Astrocyte (in vitro differentiated cells and primary cell): ENCODE measurements at regions not wholly inside any gene's neighbourhood (a gene's known extent, or its start where the extent isn't known, plus 50 kb on each side); places are given as distances from the start of the nearest gene placed in this dataset.
A peak's percentile ranks its signal among the peaks of the same experiment; 100 is the strongest.
"Not testable (repeated sequence)": the region's sequence is repeated elsewhere in the genome, so short reads cannot be mapped to it uniquely, and the experiment has no call there.

Source experiments
- DNase-seq: peaks from one replicate; pipeline ENCODE4 v3.0.0-alpha.2; 2010; ENCODE audit warnings: low read depth
- FAIRE-seq: peaks from 2 replicates; lab custom pipeline; 2011; peaks lifted over from hg19 to GRCh38; lab: Jason Lieb, UNC
- H2AFZ ChIP-seq: 2 replicates; pipeline ENCODE4 v1.6.0; 2012; ENCODE audit warnings: low read depth, low read length, inconsistent platforms
- H3K27ac ChIP-seq: 2 replicates; pipeline ENCODE4 v1.5.1; 2011; ENCODE audit warnings: low read depth, low read length, inconsistent platforms
- H3K27me3 ChIP-seq: 2 replicates; pipeline ENCODE4 v1.6.0; 2011; ENCODE audit warnings: low read length, inconsistent platforms; ENCODE audit not compliant: insufficient read depth
- H3K36me3 ChIP-seq: 2 replicates; pipeline ENCODE4 v1.5.1; 2011; ENCODE audit warnings: low read length, inconsistent platforms; ENCODE audit not compliant: insufficient read depth
- H3K4me1 ChIP-seq: 2 replicates; pipeline ENCODE4 v1.5.1; 2011; ENCODE audit warnings: low read length, inconsistent platforms; ENCODE audit not compliant: insufficient read depth
- H3K4me2 ChIP-seq: 2 replicates; pipeline ENCODE4 v1.6.0; 2012; ENCODE audit warnings: low read length, inconsistent platforms
- H3K4me3 ChIP-seq: 2 replicates; pipeline ENCODE4 v1.5.1; 2011; ENCODE audit warnings: low read depth, mild to moderate bottlenecking, low read length, inconsistent platforms; ENCODE audit not compliant: insufficient read depth
- H3K79me2 ChIP-seq: 2 replicates; pipeline ENCODE4 v1.6.0; 2012; ENCODE audit warnings: mild to moderate bottlenecking, low read length, inconsistent platforms; ENCODE audit not compliant: insufficient read depth
- H3K9ac ChIP-seq: 2 replicates; pipeline ENCODE4 v1.6.0; 2012; ENCODE audit warnings: mild to moderate bottlenecking, low read length, inconsistent platforms
- H3K9me3 ChIP-seq: 2 replicates; pipeline ENCODE4 v1.5.1; 2012; ENCODE audit warnings: low read depth, mild to moderate bottlenecking, low read length, inconsistent platforms; ENCODE audit not compliant: insufficient read depth
- H4K20me1 ChIP-seq: 2 replicates; pipeline ENCODE4 v1.6.0; 2012; ENCODE audit warnings: low read length, inconsistent platforms; ENCODE audit not compliant: insufficient read depth
- H3K27ac Mint-ChIP-seq: one replicate; pipeline ENCODE4 v1.8.0; 2021; ENCODE audit warnings: mild to moderate bottlenecking, mixed read lengths; ENCODE audit not compliant: unreplicated experiment
- H3K27me3 Mint-ChIP-seq: one replicate; pipeline ENCODE4 v1.8.0; 2021; ENCODE audit warnings: low read depth, mixed read lengths; ENCODE audit not compliant: unreplicated experiment
- H3K36me3 Mint-ChIP-seq: one replicate; pipeline ENCODE4 v1.8.0; 2021; ENCODE audit warnings: low read depth, mixed read lengths; ENCODE audit not compliant: unreplicated experiment
- H3K4me1 Mint-ChIP-seq: one replicate; pipeline ENCODE4 v1.8.0; 2021; ENCODE audit warnings: low read depth, mixed read lengths; ENCODE audit not compliant: unreplicated experiment
- H3K4me3 Mint-ChIP-seq: one replicate; pipeline ENCODE4 v1.8.0; 2021; ENCODE audit warnings: mild to moderate bottlenecking, moderate library complexity, mixed read lengths; ENCODE audit not compliant: unreplicated experiment
- H3K9me3 Mint-ChIP-seq: one replicate; pipeline ENCODE4 v1.8.0; 2021; ENCODE audit warnings: mild to moderate bottlenecking, mixed read lengths; ENCODE audit not compliant: unreplicated experiment

DNA sequence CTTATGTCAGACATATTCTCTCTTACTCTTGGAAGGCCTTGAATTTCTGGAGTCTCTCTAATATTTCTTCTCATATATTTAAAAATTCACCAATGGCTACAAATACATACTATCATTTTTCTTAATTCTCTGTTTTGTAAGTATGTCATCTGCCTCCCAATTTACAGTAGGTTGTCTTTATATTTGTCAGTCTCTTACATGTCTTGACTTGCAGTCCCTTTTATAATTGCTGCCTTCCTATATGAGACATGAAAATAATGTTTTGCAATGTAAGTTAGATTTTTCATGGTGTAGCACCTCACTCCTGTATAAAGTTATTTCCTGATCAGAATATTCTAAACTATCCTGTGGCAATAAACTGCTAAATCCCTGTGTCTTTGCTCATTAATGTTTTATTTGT lies 223.1 kb upstream of the C1QTNF3 start:
- not testable (repeated sequence) for H3K36me3 ChIP-seq, H3K36me3 Mint-ChIP-seq, H3K27me3 Mint-ChIP-seq, H4K20me1 ChIP-seq, H3K9me3 Mint-ChIP-seq, H3K4me1 ChIP-seq, H3K79me2 ChIP-seq, H3K27ac Mint-ChIP-seq, H3K9ac ChIP-seq, H2AFZ ChIP-seq, DNase-seq, H3K4me2 ChIP-seq, H3K9me3 ChIP-seq, H3K4me1 Mint-ChIP-seq, H3K27me3 ChIP-seq, FAIRE-seq, H3K4me3 ChIP-seq, H3K4me3 Mint-ChIP-seq, H3K27ac ChIP-seq

DNA sequence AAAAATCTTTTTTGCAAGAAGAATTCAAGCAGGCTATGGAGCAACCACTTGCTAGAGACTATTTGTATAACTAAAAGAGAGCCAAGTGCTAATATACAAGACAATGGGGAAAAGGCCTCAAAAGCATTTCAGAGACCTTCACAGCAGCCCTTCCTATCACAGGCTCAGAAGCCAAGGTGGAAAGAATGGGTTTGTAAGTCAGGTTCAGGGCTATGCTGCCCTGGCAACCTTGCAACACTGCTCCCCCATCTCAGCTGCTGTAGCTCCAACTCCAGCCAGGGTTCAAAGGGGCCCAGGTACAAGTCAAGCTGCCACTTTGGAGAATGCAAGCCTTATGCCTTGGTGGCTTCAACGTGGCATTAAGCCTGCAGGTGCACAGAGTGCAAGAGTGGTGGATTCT lies 253.7 kb upstream of the C1QTNF3 start:
- H3K27me3 Mint-ChIP-seq, FAIRE-seq, H3K36me3 ChIP-seq, H3K27ac ChIP-seq, H2AFZ ChIP-seq, DNase-seq, H3K36me3 Mint-ChIP-seq, H3K9me3 Mint-ChIP-seq, H3K79me2 ChIP-seq, H4K20me1 ChIP-seq, H3K27me3 ChIP-seq, H3K4me1 ChIP-seq, H3K9me3 ChIP-seq, H3K4me2 ChIP-seq, H3K4me1 Mint-ChIP-seq, H3K4me3 ChIP-seq, H3K9ac ChIP-seq, H3K4me3 Mint-ChIP-seq, H3K27ac Mint-ChIP-seq: not testable (repeated sequence)

DNA sequence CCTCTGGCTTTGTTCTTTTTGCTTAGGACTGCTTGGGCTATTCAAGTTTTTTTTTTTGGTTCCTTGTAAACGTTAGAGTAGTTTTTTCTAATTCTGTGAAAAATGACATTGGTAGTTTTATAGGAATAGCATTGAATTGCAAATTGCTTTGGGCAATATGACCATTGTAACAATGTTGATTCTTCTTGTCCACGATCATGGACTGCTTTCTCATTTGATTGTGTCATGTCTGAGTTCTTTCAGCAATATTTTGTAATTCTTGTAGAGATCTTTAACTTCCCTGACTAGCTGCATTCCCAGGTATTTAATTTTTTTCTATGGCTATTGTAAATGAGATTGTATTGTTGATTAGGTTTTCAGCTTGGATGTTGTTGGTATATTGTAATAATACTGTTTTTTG lies 286.2 kb upstream of the C1QTNF3 start:
- H2AFZ ChIP-seq, FAIRE-seq, H3K36me3 Mint-ChIP-seq, H3K4me1 ChIP-seq, H3K4me3 ChIP-seq, H3K79me2 ChIP-seq, H3K27ac ChIP-seq, H3K27me3 ChIP-seq, H3K9me3 ChIP-seq, DNase-seq, H3K9ac ChIP-seq, H3K4me1 Mint-ChIP-seq, H3K9me3 Mint-ChIP-seq, H3K4me2 ChIP-seq, H3K36me3 ChIP-seq, H3K27me3 Mint-ChIP-seq, H4K20me1 ChIP-seq: not testable (repeated sequence)
- Mint-ChIP-seq H3K4me3 (peak overlapping the region; percentile 67), H3K27ac (peak overlapping the region; percentile 99)

DNA sequence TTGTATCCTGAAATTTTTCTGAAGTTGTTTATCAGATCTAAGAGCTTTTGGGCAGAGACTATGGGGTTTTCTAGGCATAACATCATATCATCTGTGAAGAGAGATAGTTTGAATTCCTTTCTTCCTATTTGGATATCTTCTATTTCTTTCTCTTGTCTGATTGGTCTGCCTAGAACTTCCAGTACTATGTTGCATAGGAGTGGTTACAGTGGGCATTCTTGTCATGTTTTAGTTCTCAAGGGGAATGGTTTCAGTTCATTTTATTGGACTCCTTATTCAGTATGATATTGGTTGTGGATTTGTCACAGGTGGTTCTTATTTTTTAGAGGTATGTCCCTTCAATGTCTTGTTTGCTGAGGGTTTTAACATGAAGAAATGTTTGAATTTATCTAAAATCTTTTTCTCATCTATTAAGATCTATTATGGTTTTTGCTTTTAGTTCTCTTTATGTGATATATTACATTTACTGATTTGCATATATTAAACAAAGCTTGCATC lies 286.6 kb upstream of the C1QTNF3 start:
- H3K9ac ChIP-seq, H3K27ac ChIP-seq, H3K79me2 ChIP-seq, H3K4me1 ChIP-seq, H3K27me3 Mint-ChIP-seq, H3K4me3 ChIP-seq, H3K27me3 ChIP-seq, H3K4me2 ChIP-seq, H3K36me3 ChIP-seq, H3K36me3 Mint-ChIP-seq, H4K20me1 ChIP-seq, H3K9me3 ChIP-seq, H2AFZ ChIP-seq, H3K4me1 Mint-ChIP-seq, H3K9me3 Mint-ChIP-seq: not testable (repeated sequence)
- DNase-seq (peak; percentile 12), FAIRE-seq (peak; percentile 92)
- Mint-ChIP-seq H3K27ac (peak overlapping the region; percentile 99), H3K4me3 (peak overlapping the region; percentile 67)

DNA sequence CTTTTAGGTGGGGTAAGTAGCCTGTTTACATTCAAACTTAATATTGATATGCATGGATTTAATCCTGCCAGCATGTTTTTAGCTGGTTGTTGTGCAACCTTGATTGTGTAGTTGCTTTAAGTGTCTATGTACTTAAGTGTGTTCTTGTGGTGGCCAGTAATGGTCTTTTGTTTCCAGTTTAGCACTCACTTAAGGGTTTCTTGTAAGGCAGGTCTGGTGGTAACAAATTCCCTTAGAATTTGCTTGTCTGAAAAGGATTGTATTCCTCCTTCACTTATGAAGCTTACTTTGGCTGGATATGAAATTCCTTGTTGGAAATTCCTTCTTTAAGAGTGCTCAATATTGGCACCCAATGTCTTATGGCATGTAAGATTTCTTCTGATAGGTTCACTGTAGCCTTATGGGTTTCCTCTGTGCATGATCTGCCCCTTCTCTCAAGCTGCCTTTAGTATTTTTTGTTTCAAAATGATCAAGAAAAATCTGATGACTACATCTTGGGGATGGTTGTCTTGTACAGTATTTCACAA lies 289.0 kb upstream of the C1QTNF3 start:
- H3K9me3 Mint-ChIP-seq, H3K4me1 ChIP-seq, DNase-seq, H3K27me3 ChIP-seq, H3K27ac ChIP-seq, H3K9ac ChIP-seq, H3K4me2 ChIP-seq, H3K27me3 Mint-ChIP-seq, H3K4me3 Mint-ChIP-seq, H2AFZ ChIP-seq, H3K27ac Mint-ChIP-seq, H3K4me3 ChIP-seq, H3K4me1 Mint-ChIP-seq, H3K9me3 ChIP-seq, H3K36me3 ChIP-seq, H3K79me2 ChIP-seq, H3K36me3 Mint-ChIP-seq, H4K20me1 ChIP-seq, FAIRE-seq: not testable (repeated sequence)

DNA sequence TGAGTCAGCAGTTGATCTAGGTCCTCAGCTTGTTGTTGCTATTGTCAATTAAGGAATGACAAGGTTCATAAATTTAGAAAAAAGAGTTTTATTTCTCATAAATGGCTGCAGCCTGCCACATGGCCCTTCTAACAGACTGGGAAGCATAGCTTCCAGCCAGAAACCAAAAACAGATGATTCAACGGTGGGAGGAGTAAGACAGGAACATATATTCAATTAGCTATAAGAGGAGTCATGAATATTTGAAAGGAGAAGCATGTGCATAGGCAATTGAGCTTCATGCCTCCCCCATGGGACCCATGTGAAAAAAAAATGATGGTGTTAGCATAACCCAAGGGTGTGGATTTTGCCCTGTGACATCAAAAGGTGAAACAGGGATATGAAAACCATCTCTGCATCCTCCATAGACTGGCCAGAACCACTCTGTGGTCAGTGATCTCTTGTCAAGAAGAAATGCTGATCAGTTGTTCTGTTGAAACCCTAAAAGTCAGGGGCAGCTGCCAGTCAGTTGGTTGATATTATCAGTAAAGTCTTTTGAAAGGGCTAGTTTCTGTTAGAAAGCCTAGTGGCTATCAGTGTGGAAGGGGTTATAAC lies 296.5 kb upstream of the C1QTNF3 start:
- H3K4me3 Mint-ChIP-seq, H3K4me1 ChIP-seq, H3K4me3 ChIP-seq, DNase-seq, H3K9me3 Mint-ChIP-seq, H3K27ac ChIP-seq, H3K4me2 ChIP-seq, H4K20me1 ChIP-seq, H3K79me2 ChIP-seq, FAIRE-seq, H3K36me3 Mint-ChIP-seq, H3K4me1 Mint-ChIP-seq, H2AFZ ChIP-seq, H3K9me3 ChIP-seq, H3K9ac ChIP-seq, H3K27me3 ChIP-seq, H3K36me3 ChIP-seq, H3K27me3 Mint-ChIP-seq, H3K27ac Mint-ChIP-seq: not testable (repeated sequence)
